Prostate gland (tissue), 2 donors: ENCODE measurements at regions not wholly inside any gene's neighbourhood (a gene's known extent, or its start where the extent isn't known, plus 50 kb on each side); places are given as distances from the start of the nearest gene placed in this dataset.

ENCODE experiments used
- CTCF ChIP-seq, 4 experiments: fragments of 200-600 bp in 2 of 4; fragments of 450-650 bp in 2 of 4; sonication (generic) in 2 of 4; IDR thresholded peaks; 1 replicate in 3 of 4; 2 replicates in 1 of 4; pipeline ENCODE4 v1.5.1; 2016 to 2019; ENCODE audit warnings: antibody characterized with exemption in 4 of 4, mild to moderate bottlenecking in 2 of 4, moderate library complexity in 2 of 4
- POLR2A ChIP-seq: fragments of 450-650 bp; IDR thresholded peaks from one replicate; pipeline ENCODE4 v1.6.1; 2016; ENCODE audit warnings: antibody characterized with exemption, mild to moderate bottlenecking
- POLR2AphosphoS5 ChIP-seq: sonication (generic); formaldehyde crosslinking; IDR thresholded peaks from one replicate; pipeline ENCODE4 v1.6.1; 2017; ENCODE audit warnings: antibody characterized with exemption

- TF ChIP-seq POLR2A (no peak), CTCF (IDR thresholded peaks at IDR 0.05) (no peak), POLR2AphosphoS5 (no peak)
Observed at GRCh38 chr1:173287785-173288184, 80.7 kb upstream of the TNFSF4 start.
